ENCODE measurements at regions not wholly inside any gene's neighbourhood (a gene's known extent, or its start where the extent isn't known, plus 50 kb on each side); places are given as distances from the start of the nearest gene placed in this dataset.
A peak's percentile ranks its signal among the peaks of the same experiment; 100 is the strongest.

DNA sequence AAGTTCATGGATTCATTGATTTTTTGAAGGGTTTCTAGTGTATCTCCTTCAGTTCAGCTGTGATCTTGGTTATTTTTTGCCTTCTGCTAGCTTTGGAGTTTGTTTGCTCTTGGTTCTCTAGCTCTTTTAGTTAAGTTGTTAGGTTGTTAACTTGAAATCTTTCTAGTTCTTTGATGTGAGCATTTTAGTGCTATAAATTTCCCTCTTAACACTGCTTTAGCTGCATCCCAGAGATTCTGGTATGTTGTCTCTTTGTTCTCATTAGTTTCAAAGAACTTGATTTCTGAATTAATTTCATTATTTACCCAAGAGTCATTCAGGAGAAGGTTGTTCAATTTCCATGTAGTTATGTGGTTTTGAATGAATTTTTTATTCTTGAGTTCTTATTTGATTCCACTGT is 210.6 kb downstream of the IRS1 start:
- Histone ChIP-seq H3K4me1 (ENCODE audit: insufficient read depth, low read length) (peaks cover 18% of the 10 kb centered on the region), H3K27ac (ENCODE audit: extremely low read length, insufficient read depth, low read length) (no peak overlapping the region), H4K20me1 (ENCODE audit: insufficient read depth, low read length) (no peaks in the 10 kb centered on the region), H3K36me3 (replicated peaks in 1 of 2; ENCODE audit: control insufficient read depth in 1 of 2, insufficient read depth in 2 of 2, low read length in 2 of 2) (no peaks in the 10 kb centered on the region), H3K9me3 (ENCODE audit: low read length) (peaks cover 25% of the 10 kb centered on the region), H3K4me2 (ENCODE audit: low read depth, low read length) (no peak overlapping the region), H3K4me3 (replicated peaks in 1 of 3; ENCODE audit: insufficient read depth in 1 of 3, low read depth in 2 of 3, low read length in 3 of 3) (no peak overlapping the region), H2AFZ (ENCODE audit: low read length) (no peak overlapping the region), H3K79me2 (ENCODE audit: insufficient read depth, low read length) (no peaks in the 10 kb centered on the region), H3K9ac (ENCODE audit: insufficient read depth, low read depth, low read length) (no peak overlapping the region), H3K27me3 (ENCODE audit: control insufficient read depth in 1 of 2, insufficient read depth in 2 of 2, low read length in 2 of 2) (no peaks in the 10 kb centered on the region)
- BruUV-seq (replicated peaks), result no TSS peak
- ATAC-seq, result no peak
- TF ChIP-seq, protein P1, sequence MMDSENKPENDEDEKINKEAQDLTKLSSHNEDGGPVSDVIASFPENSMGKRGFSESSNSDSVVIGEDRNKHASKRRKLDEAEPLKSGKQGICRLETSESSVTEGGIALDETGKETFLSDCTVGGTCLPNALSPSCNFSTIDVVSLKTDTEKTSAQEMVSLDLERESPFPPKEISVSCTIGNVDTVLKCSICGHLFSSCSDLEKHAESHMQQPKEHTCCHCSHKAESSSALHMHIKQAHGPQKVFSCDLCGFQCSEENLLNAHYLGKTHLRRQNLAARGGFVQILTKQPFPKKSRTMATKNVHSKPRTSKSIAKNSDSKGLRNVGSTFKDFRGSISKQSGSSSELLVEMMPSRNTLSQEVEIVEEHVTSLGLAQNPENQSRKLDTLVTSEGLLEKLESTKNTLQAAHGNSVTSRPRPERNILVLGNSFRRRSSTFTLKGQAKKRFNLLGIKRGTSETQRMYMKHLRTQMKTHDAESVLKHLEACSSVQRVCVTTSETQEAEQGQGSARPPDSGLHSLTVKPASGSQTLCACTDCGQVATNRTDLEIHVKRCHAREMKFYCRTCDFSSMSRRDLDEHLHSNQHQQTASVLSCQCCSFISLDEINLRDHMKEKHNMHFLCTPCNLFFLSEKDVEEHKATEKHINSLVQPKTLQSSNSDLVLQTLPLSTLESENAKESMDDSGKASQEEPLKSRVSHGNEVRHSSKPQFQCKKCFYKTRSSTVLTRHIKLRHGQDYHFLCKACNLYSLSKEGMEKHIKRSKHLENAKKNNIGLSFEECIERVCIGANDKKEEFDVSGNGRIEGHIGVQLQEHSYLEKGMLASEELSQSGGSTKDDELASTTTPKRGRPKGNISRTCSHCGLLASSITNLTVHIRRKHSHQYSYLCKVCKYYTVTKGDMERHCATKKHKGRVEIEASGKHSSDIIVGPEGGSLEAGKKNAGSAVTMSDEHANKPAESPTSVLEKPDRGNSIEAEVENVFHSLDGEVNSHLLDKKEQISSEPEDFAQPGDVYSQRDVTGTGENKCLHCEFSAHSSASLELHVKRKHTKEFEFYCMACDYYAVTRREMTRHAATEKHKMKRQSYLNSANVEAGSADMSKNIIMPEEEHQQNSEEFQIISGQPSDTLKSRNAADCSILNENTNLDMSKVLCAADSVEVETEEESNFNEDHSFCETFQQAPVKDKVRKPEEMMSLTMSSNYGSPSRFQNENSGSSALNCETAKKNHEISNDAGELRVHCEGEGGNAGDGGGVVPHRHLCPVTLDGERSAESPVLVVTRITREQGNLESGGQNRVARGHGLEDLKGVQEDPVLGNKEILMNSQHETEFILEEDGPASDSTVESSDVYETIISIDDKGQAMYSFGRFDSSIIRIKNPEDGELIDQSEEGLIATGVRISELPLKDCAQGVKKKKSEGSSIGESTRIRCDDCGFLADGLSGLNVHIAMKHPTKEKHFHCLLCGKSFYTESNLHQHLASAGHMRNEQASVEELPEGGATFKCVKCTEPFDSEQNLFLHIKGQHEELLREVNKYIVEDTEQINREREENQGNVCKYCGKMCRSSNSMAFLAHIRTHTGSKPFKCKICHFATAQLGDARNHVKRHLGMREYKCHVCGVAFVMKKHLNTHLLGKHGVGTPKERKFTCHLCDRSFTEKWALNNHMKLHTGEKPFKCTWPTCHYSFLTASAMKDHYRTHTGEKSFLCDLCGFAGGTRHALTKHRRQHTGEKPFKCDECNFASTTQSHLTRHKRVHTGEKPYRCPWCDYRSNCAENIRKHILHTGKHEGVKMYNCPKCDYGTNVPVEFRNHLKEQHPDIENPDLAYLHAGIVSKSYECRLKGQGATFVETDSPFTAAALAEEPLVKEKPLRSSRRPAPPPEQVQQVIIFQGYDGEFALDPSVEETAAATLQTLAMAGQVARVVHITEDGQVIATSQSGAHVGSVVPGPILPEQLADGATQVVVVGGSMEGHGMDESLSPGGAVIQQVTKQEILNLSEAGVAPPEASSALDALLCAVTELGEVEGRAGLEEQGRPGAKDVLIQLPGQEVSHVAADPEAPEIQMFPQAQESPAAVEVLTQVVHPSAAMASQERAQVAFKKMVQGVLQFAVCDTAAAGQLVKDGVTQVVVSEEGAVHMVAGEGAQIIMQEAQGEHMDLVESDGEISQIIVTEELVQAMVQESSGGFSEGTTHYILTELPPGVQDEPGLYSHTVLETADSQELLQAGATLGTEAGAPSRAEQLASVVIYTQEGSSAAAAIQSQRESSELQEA (CRISPR knock-in tag; IDR thresholded peaks at IDR 0.05; ENCODE audit: not compliant biosample characterization), result no peak
- TF ChIP-seq ZMYM4 (CRISPR knock-in tag; IDR thresholded peaks at IDR 0.05), result no peak
- TF ChIP-seq RFXAP (CRISPR knock-in tag; IDR thresholded peaks at IDR 0.05; ENCODE audit: borderline replicate concordance), result no peak
- no peak for TF ChIP-seq ZNF564 (CRISPR knock-in tag; IDR thresholded peaks at IDR 0.05)
- peak; percentile 92 for TF ChIP-seq ZFP90 (CRISPR knock-in tag; IDR thresholded peaks at IDR 0.05; ENCODE audit: borderline replicate concordance)
- intact Hi-C loops (cut with micrococcal nuclease; ENCODE audit: unreplicated experiment) (no loop called here), in situ Hi-C loops (cut with HindIII; ENCODE audit: extremely low pct_ligation_motif_present, low pct_unique_long_range_greater_than_20kb) (no loop called here)
- FAIRE-seq, result no peak
- CTCF ChIA-PET (ENCODE audit: low intra/inter-chr PET ratio, low total read pairs), result no interaction called here
- POLR2A ChIA-PET, result no interaction called here
- no peak for DNase-seq (ENCODE audit: low spot score)
